ENCODE measurements at regions not wholly inside any gene's neighbourhood (a gene's known extent, or its start where the extent isn't known, plus 50 kb on each side); places are given as distances from the start of the nearest gene placed in this dataset.

- no peak overlapping the region for H3K4me3 ChIP-seq
- TF ChIP-seq ELK1 (IDR thresholded peaks at IDR 0.05; ENCODE audit: low read depth, low read length) (no peak), ZC3H11A (IDR thresholded peaks at IDR 0.05) (no peak), E2F6 (IDR thresholded peaks at IDR 0.05; ENCODE audit: borderline replicate concordance, low read depth) (no peak), SREBF2 (IDR thresholded peaks at IDR 0.05) (no peak), CEBPB (IDR thresholded peaks at IDR 0.05) (no peak), CHD2 (IDR thresholded peaks at IDR 0.05; ENCODE audit: low read length, partially characterized antibody) (no peak), USF2 (IDR thresholded peaks at IDR 0.05) (no peak), REST (IDR thresholded peaks at IDR 0.05) (no peak), EP300 (IDR thresholded peaks at IDR 0.05) (no peak), MYC (IDR thresholded peaks at IDR 0.05; ENCODE audit: borderline replicate concordance, low read length) (no peak), NFE2L2 (conservative IDR thresholded peaks at IDR 0.05; ENCODE audit: low read length) (no peak), RNF2 (IDR thresholded peaks at IDR 0.05; ENCODE audit: borderline replicate concordance, low read depth) (no peak), MAX (IDR thresholded peaks at IDR 0.05) (no peak)
- H3K27ac ChIP-seq, result no peak overlapping the region
- WGBS (ENCODE audit: missing lambda C conversion rate), result 61% methylated on average over 16 of the region's 26 CpGs
- H3K9me3 ChIP-seq, result no peaks in the 10 kb centered on the region
- peaks cover 2% of the 10 kb centered on the region; the same call in 1 of the 3 replicates for H3K4me1 ChIP-seq
- ChIA-PET POLR2A (no interaction called here), CTCF (no interaction called here)
- FAIRE-seq, result no peak
- ATAC-seq, result no peak
- no peak for DNase-seq (ENCODE audit: low read depth in 1 of 2, low spot score in 1 of 2)
- H3K4me2 ChIP-seq, result no peak overlapping the region
These were observed 226.9 kb downstream of the TTLL2 start for GRCh38 chr6:167551628-167552257.

GRCh38 chr6:167552258-167552630 is 227.4 kb downstream of the TTLL2 start:
- no peak for DNase-seq (ENCODE audit: low read depth in 1 of 2, low spot score in 1 of 2)
- H3K4me3 ChIP-seq, result no peak overlapping the region
- H3K4me1 ChIP-seq, result no peaks in the 10 kb centered on the region
- no peak for TF ChIP-seq ZC3H11A (IDR thresholded peaks at IDR 0.05)
- TF ChIP-seq POLR2AphosphoS2 (conservative IDR thresholded peaks at IDR 0.05; ENCODE audit: low read length), result no peak
- TF ChIP-seq CHD2 (IDR thresholded peaks at IDR 0.05; ENCODE audit: low read length, partially characterized antibody), result no peak
- TF ChIP-seq MAFK (IDR thresholded peaks at IDR 0.05; ENCODE audit: partially characterized antibody), result no peak
- no peak for TF ChIP-seq MAZ (IDR thresholded peaks at IDR 0.05; ENCODE audit: borderline replicate concordance, low read depth, low read length)
- TF ChIP-seq ZFP36 (IDR thresholded peaks at IDR 0.05; ENCODE audit: borderline replicate concordance, partially characterized antibody), result no peak
- TF ChIP-seq JUNB (IDR thresholded peaks at IDR 0.05), result no peak
- TF ChIP-seq RFX5 (IDR thresholded peaks at IDR 0.05), result no peak
- no peak for TF ChIP-seq NFE2L2 (conservative IDR thresholded peaks at IDR 0.05; ENCODE audit: low read length)
- H3K4me2 ChIP-seq, result no peak overlapping the region
- WGBS (ENCODE audit: missing lambda C conversion rate), result 65% methylated on average over 4 of the region's 15 CpGs
- no peak overlapping the region for H3K27ac ChIP-seq
- no peak for FAIRE-seq
- ChIA-PET CTCF (no interaction called here), POLR2A (no interaction called here)
- H3K9me3 ChIP-seq, result no peaks in the 10 kb centered on the region
- no peak for ATAC-seq

All from A549 (cell line).